Choroid plexus epithelial cell (primary cell): ENCODE measurements at regions not wholly inside any gene's neighbourhood (a gene's known extent, or its start where the extent isn't known, plus 50 kb on each side); places are given as distances from the start of the nearest gene placed in this dataset.
"Not testable (repeated sequence)": the region's sequence is repeated elsewhere in the genome, so short reads cannot be mapped to it uniquely, and the experiment has no call there.

Source experiments
- DNase-seq: peaks from one replicate; pipeline ENCODE4 v3.0.0-alpha.2; 2010; ENCODE audit warnings: low read depth
- H3K4me3 ChIP-seq: 2 replicates; pipeline ENCODE4 v1.5.1; 2011; ENCODE audit warnings: low read depth, mild to moderate bottlenecking, control low read depth, low read length, moderate library complexity
- CTCF ChIP-seq: conservative IDR thresholded peaks from 2 replicates; pipeline ENCODE4 v1.5.1; 2011; ENCODE audit warnings: low read depth, mild to moderate bottlenecking, control low read depth, inconsistent platforms, low read length, moderate library complexity

GRCh38 chr6:119423996-119424395 is 74.4 kb upstream of the MAN1A1 start:
- no peak for DNase-seq
- TF ChIP-seq CTCF: no peak
- no peak overlapping the region for H3K4me3 ChIP-seq

- not testable (repeated sequence) for DNase-seq, H3K4me3 ChIP-seq
These were observed 68.5 kb upstream of the MAN1A1 start for GRCh38 chr6:119418084-119418483.

- H3K4me3 ChIP-seq: no peak overlapping the region
- TF ChIP-seq CTCF: no peak
- DNase-seq: no peak
These were observed 57.6 kb upstream of the MAN1A1 start for GRCh38 chr6:119407156-119407555.

GRCh38 chr6:119405114-119405513 is 55.6 kb upstream of the MAN1A1 start:
- not testable (repeated sequence) for DNase-seq, H3K4me3 ChIP-seq
